ENCODE measurements at regions not wholly inside any gene's neighbourhood (a gene's known extent, or its start where the extent isn't known, plus 50 kb on each side); places are given as distances from the start of the nearest gene placed in this dataset.

DNA sequence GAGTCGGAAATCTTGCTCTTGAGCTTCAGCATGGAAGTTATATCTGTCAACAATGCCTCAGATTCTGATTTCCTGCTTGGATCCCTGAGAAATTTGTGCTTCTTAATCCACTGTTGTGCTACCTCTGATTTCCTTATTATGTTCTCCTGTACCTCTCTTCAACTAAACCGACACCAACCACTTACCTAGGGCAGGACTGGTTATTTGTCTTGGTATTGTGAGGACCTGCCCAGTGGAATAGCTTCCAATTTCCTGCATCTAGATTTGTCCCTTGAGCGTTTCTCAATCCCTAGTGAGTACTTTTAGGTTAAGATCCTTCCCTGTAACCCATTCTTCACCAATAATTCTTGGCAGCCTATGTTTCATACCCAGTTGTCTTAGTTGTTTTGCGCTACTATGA is 720.5 kb upstream of the ZNF385D start:
- no peak for DNase-seq (ENCODE audit: low read depth in 2 of 2)

DNA sequence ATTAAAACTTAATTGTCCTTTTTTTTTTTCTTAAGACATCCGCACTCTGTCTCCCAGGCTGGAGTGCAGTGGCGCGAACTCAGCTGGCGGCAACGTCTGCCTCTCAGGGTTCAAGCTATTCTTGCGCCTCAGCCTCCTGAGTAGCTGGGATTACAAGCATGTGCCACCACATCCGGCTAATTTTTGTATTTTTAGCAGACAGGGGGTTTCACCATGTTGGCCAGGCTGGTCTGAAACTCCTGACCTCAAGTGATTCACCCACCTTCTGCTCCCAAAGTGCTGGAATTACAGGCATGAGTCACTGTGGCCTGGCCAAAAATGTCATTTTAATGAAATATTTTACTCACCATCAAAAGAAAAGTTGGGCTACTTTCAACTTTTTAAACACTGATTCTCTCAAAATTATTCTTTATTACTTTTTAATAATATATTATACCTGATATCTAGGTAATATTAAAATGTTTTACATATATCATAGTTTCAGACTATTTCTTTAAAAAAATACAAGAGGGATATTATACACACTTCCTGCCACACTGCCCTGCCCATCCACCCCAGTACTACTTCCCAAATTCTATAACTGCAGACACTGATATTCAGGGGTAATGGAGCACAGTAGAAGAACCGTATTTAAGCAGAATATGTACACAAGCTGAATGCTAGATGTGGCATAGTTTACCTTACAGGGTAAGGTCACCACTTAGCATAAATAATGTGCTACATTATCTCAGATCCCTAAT is 723.9 kb upstream of the ZNF385D start:
- DNase-seq (ENCODE audit: low read depth in 2 of 2): no peak

DNA sequence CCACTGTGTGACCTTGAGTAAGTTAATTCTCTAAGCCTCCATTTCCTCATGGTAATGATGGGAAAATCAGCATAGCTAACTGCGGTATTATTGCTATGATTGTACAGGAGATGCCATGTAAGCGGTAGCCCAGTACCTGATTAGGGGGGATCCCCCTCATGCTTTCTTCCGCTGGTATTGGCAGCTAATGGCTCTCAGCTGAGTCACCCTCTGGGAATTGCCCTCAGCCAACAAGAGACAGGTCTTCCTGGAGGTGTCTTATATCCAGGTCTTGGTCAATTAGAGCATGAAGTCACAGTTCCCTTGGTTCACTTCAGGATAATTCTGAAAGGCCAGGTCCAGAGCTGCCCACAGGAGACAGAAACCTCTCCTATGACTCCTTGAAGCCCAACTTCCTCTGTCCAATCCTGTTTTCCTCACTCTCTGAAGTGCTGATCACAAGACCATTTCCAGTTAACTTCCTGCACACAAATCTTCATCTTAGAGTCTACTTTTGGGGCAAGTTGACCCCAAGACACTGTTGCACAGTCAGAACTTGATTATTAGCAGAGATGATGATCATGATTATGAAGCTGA is 724.7 kb upstream of the ZNF385D start:
- no peak for DNase-seq (ENCODE audit: low read depth in 2 of 2)

DNA sequence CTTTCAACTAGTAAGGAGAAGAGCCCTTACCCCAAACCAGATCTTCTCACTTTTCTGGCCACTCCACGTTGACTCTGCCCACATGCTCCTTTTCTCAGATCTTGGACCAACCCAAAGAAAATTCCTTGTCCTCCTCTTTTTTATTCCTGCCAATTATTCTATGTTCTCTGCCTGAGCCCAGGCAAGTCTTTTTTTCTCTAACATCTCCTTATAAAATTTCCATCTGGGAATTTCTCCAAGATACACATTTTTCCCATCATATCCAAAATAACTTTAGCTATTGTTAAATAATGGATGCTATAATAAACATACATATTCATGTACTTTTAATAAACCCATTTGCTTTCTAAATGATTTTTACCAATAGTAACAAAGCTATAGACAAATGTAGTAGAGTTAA is 726.0 kb upstream of the ZNF385D start:
- DNase-seq (ENCODE audit: low read depth in 2 of 2): no peak

DNA sequence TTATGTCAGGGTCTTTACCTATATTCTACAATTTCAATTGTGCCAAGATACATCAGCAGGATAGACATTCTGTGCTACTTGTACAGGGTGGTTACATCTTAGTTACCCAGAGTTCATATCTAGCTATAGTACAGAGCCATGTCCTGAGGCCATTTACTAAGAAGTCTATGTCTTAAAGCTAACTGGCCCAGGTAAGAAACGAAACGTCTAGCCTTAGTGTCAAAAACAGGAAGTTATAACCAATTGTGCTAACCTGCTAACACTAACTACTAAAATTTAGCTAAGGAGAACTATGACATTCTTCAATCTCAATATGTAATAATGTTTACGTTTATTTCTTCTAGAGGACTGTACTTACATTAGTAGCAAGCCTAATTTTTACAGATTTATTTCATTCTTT is 717.2 kb upstream of the UBE2E2 start:
- no peak for DNase-seq (ENCODE audit: low read depth in 2 of 2)

DNA sequence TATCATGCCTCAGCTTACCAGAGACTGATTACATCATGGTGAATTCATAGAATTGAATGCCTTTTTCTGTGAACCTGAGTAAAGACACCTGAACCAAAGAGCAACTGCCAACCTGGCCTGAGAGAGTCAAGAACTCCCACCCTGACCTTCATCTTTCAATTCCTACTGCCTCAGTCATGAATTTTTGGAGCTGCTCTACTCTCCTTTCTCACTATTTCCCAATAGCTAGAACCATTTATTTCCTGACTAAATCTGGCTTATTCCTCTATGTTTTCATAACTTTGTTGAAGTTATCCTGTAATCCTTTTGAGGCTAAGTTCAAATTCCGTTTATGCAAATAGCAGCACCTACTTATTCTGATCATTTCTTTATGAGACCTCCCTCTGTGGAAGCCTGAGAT is 712.4 kb upstream of the UBE2E2 start:
- no peak for DNase-seq (ENCODE audit: low read depth in 2 of 2)

DNA sequence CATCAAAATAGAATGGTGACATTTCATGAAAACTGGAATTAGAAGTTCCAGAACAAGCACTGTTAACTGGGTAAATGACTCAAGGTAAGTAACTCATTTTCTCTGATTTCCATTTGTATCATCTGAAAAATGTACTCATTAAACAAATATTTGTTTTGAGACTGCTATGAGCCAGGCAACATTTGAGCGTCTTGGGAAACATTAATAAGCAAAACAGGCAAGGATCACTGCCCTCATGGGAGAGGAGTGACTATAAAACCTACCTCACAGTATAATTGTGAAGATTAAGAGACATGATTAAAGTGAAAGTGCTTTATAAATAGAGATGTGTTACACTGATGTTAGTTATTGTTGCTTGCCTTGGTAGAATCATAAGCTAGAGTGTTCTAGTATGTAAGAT is 711.8 kb upstream of the UBE2E2 start:
- DNase-seq (ENCODE audit: low read depth in 2 of 2): no peak

DNA sequence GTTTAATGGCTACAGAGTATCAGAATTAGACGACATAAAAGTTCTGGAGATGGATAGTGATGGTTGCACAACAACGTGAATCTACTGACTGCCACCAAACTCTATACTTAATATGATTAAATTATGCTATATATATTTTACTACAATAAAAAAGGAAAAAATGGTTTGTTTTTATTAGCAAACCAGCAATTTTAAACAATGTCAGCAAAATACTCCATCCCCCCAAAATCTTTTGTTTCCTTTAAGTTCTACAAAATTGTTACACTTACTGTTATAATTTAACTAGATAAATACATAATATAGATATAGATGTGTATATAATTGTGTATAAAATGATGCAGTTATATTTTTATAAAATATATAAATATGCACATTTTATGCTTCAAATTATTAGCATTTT is 710.8 kb upstream of the UBE2E2 start:
- DNase-seq (ENCODE audit: low read depth in 2 of 2): no peak

DNA sequence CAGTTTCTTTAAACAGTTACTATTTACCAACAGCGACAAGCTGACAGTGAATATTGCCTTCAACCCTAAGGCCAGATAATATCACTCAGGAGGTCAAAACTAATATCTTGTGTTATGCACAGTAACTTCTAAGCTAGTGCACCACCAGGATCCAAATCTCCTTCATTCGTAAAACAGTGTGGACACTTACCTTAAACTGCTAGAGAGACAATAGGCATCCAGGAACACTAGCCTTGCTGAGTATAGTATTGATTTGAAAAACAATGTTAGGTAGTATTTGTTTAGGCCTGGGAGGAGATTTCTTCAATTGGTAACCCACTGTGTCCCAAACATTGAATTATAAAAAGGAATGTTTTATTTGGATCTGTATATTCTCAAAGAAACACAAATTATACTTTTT is 707.9 kb upstream of the UBE2E2 start:
- DNase-seq (ENCODE audit: low read depth in 2 of 2): no peak

DNA sequence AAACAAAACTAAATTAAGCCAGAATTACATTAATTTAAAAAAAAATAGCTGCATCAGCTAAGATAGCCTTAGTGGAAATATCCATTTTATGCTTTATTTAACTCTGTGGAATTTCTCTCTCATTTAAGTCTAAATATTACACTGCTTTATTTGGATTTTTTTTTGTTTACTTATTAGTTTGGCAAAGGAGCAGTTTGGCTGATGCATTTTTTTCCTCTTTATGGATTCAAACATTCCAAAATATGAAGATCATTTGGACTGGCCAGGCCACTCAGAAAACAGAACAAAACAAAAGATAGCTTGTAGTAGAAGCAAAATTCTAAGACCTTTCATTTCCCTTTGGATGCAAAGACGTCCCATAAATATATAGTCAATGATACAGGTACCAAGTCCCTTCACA is 707.3 kb upstream of the UBE2E2 start:
- no peak for DNase-seq (ENCODE audit: low read depth in 2 of 2)

DNA sequence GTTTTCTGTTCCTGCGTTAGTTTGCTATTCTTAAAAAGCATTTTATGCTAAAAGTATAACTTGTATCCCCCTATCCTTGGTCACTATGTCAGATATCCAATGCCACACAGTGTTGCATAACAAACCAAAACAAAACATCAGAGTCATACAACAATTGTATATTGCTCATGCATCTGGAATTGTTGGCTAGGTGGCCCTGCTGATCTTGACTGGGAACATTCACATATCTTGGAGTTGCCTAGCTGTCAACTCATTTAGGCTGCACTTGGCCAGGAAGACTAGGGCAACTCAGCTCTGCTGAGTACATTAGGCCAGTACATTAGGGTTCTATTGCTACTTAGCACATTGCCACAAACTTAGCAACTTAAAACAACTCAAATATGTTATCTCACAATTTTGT is 706.5 kb upstream of the UBE2E2 start:
- DNase-seq (ENCODE audit: low read depth in 2 of 2): no peak

DNA sequence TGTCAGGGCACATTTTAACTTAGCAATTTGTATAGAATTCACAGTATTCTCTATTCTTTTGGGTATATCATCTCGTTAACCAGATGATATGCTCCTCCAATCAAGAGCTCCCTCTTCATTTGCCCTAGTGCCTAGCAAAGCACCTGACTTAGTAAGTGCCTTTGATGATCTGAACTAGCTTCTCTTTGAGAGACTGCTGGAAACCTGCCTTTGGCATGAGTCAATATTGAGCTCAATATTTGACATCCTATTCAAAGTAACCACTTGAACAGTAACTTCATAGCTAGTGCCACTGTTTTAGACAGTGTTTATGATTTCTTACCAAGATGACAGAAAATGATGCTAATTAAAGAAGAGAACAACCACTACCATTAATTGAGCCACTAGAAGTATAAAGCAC is 696.3 kb upstream of the UBE2E2 start:
- DNase-seq (ENCODE audit: low read depth in 2 of 2): no peak

DNA sequence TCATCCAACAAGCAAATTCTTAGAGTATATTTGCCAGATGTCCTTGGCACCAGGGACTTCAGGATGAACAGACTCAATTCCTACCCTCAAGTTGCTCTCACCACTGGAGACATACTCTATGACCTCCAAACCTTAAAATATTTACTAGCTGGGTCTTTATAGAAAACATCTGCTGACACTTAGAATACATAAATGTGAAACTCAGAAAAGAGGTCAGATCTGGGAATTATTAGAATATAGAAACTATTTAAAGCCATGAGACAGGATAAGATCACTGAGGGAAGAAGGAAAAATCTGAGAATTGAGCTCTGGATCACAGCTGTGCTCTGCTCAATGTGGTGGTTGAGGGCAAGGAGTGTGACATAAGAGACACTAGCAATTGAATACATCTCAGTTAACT is 695.4 kb upstream of the UBE2E2 start:
- no peak for DNase-seq (ENCODE audit: low read depth in 2 of 2)

DNA sequence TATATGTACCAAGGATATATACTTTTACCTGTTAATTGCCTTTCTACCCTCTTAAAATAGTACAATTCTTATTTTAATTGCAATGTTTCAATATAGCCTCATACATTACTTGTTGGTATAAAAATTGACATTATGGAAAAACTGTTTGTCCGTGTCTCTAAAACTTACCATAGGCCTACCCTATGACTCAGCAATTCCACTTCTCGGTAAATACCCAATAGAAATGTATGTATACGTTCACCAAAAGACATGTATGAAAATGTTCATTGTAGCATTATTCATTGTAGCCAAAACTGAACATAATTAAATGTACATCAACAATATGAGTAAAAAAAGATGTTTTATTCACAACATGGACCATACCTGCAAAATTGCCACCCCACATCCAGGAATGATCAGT is 679.2 kb upstream of the UBE2E2 start:
- no peak for DNase-seq (ENCODE audit: low read depth in 2 of 2)

DNA sequence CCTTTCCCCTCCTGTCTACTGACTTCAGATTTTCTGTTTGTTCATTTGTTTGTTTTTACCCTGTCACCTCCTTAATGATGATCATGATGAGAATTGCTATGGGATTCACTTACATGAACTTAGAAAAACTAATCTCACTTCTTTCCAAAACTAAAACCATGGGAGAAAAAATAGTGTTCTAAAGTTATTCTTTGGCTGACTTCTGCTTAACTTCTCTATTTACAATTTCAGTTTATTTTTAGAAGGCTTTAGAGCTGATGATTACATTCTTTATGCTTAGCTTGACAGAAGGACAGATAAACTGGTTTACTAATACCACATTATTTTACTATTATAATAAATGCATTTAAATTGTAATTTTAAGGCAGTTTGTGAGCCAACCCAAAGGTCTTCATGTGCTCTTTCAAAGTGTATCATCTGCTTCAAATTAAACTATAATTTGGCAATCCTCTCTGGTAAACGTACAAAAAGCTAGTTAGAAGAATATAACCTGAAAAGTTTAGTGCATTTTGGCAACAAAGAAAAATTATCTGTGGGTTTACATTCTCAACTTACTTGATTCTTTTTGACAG is 676.8 kb upstream of the UBE2E2 start:
- DNase-seq (ENCODE audit: low read depth in 2 of 2): no peak

DNA sequence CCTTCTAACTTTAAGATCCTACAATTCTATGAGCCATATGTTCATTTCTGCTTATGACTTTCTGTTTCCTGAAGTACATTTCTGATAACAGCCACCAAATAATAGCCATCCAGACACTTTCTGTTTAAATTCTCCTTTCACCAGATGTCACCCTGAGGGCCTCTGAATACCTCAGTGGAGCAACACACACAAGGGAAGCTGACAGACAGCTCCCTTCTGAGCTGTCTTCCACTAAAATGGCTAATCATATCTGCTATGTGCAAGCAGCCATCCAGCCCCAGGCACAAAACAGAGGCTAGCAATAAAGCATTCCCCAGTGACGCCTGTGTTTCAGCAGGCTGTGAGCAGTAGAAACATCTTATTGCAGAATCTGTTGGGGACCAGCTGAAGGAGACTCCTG is 666.6 kb upstream of the UBE2E2 start:
- no peak for DNase-seq (ENCODE audit: low read depth in 2 of 2)

DNA sequence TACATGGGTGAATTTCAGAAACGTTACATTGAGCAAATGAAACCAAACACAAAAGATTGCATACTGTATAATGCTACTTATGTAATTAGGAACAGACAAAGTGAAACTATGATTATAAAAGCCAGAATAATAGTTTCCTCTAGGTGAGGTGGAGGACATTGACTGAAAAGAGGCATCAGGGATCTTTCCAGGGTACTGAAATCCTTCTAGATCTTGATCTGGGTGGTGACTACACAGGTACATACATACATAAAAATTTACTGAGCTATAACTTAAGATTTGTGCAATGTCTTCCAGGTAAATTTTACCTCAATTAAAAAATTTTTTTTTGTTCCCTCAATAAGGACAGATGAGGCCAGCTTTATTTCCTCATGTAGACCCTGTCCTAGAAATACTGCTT is 665.6 kb upstream of the UBE2E2 start:
- DNase-seq (ENCODE audit: low read depth in 2 of 2): no peak

DNA sequence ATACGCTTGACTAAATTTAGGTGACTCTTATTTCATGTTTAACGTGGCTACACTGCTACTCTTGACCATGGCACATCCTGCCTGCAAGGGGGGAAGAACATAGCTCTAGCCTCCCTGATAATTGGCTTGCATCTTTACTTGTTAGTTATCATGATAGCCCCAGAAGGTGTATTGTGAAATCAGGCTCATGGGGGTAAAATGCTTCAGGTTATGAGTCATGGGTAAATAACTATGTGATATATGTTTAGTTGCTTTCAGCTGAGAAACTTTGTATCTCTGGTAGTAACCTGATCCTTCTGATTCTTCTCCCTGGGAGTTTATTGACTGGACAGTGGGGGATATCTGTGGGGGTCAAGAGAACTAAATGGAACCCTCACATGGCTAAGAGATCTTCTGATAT is 660.8 kb upstream of the UBE2E2 start:
- DNase-seq (ENCODE audit: low read depth in 2 of 2): no peak

DNA sequence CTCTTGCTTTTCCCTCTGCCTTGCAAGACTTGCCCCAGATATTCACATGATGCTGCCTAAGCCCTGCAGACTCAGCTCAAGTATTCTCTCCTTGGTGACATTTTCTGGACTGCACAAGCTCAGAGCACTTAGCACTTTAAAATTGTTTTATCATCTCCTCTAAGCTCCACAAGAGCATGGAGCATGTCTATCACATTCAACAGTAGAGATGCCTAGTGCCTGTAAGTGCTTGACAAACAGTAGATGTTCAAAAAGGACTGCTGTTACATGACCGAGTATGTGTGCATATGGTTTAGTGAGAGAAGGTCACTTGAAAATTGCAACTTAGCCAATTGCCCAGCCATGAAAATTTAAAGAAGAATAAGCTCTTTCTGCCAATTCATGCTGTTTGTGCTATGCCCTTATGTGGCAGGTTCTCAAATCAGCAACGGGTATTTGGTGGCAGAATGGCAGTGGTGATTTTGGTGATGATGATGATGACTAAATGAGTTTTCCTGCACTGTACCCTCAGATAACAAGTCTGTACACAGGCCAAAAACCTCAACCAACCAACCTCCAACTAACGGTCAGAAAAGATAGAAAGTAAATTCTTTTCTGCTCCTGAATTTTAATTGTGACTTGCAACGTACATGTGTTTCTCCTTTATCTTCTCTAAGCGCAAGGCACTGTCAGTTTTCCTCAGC is 647.2 kb upstream of the UBE2E2 start:
- no peak for DNase-seq (ENCODE audit: low read depth in 2 of 2)

DNA sequence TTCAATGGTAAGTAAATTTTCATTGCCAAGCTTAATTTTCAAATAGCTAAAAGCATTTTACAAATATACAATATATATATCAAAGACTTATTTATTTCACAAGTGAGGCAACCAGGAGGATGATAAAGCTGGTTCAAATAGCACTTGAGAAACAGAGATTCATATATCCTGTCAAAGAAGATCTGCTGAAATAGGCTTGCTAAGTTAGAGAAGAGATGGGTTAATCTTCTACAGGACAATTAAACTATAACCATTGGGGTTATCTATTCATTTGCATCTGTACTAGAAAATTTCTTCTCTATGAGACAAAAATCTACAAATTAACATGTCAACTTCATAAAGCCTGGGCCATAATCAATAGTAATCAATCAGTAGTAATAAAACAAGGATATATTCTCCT is 637.7 kb upstream of the UBE2E2 start:
- DNase-seq (ENCODE audit: low read depth in 2 of 2): no peak

DNA sequence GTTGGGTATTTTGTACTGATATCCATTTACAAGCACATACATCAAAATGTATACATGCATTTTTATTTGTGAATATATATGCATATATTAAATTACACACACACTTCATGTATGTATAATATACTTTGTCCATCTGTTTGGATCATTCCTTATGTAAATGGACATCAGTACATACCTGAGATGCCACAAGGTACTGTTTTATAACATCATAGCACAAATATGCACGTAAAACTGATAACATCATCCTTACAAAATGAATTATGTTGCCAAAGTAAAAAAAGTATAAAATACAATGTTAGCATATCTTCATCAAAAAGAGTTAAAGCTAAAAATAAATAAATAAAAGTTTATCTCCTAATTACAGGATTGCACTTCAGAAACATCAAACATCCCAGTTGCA is 634.8 kb upstream of the UBE2E2 start:
- DNase-seq (ENCODE audit: low read depth in 2 of 2): no peak

DNA sequence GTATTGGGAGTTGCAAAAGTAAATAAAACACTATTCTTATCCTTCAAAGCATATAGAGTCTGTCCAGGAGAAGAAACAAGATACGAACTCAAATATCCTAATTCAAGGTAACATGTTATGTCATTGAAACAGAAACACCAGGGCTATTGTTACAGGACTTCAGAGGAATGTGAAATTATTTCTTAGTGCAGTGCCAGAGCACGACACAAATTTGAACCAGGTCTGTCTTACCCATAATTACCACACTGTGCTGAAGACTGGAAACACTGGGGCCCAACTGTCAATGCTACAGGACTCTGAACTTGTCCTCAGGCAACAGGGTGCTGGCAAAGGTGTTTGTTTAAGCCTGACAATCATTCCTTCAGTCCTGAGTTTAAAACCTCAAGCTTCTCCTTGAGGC is 633.6 kb upstream of the UBE2E2 start:
- no peak for DNase-seq (ENCODE audit: low read depth in 2 of 2)

DNA sequence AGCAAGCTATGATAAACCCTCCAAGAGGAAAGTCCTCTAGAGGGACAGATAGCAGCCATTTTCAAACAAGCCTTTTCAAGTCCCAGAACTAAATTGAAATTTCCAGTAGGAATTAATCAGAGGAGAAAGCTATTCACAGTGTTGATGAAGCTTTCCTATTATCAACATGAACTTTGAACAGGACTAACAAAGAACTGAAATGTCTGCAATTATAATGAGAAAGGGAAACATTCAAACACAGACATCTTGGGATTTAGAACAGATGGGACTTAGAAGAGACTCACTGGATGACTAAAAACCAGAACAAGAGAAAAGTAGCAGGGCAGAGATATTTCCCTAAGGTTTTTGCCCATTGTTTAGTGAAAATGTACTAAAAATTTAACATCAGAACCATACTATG is 622.1 kb upstream of the UBE2E2 start:
- DNase-seq (ENCODE audit: low read depth in 2 of 2): no peak
